ENCODE measurements at regions not wholly inside any gene's neighbourhood (a gene's known extent, or its start where the extent isn't known, plus 50 kb on each side); places are given as distances from the start of the nearest gene placed in this dataset.

GRCh38 chr6:74870403-74870802 lies 335.4 kb downstream of the COL12A1 start:
- peak in 2 of 7 experiments; percentile 17 to 25 for TF ChIP-seq CTCF (IDR thresholded peaks at IDR 0.05)
- no peak for TF ChIP-seq POLR2A (IDR thresholded peaks at IDR 0.05)
- TF ChIP-seq POLR2AphosphoS5 (IDR thresholded peaks at IDR 0.05): no peak

Measured in stomach (tissue), 4 donors.